ENCODE measurements at regions not wholly inside any gene's neighbourhood (a gene's known extent, or its start where the extent isn't known, plus 50 kb on each side); places are given as distances from the start of the nearest gene placed in this dataset.
"Not testable (repeated sequence)": the region's sequence is repeated elsewhere in the genome, so short reads cannot be mapped to it uniquely, and the experiment has no call there.

GRCh38 chr6:170006071-170006899 is 254.9 kb downstream of the ERMARD start:
- Histone ChIP-seq H3K27me3 (ENCODE audit: insufficient read depth, low read length) (no peaks in the 10 kb centered on the region), H3K27ac (ENCODE audit: low read depth, low read length) (no peak overlapping the region), H3K36me3 (ENCODE audit: insufficient read depth, low read length) (no peaks in the 10 kb centered on the region), H3K4me3 (ENCODE audit: low read depth, low read length) (no peak overlapping the region), H3K4me1 (ENCODE audit: control insufficient read depth, insufficient read depth, low read length, unreplicated experiment) (no peaks in the 10 kb centered on the region), H3K79me2 (ENCODE audit: control insufficient read depth, insufficient read depth, low read length, unreplicated experiment) (no peaks in the 10 kb centered on the region), H2AFZ (ENCODE audit: low read length, unreplicated experiment) (no peak overlapping the region)

DNA sequence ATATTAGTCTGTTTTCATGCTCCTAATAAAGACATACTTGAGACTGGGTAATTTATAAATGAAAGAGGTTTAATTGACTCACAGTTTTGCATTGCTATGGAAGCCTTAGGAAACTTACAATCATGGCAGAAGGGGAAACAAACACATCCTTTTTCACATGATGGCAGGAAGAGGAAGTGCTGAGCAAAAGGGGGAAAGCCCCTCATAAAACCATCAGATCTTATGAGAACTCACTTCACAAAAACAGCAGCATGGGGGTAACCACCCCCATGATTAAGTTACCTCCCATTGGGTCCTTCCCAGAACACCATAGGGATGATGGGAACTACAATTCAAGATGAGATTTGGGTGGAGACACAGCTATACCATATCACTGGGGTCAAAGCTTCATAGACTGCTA is 254.2 kb downstream of the ERMARD start:
- Histone ChIP-seq H3K36me3 (ENCODE audit: insufficient read depth, low read length) (no peaks in the 10 kb centered on the region), H3K4me3 (ENCODE audit: low read depth, low read length) (no peak overlapping the region), H3K27ac (ENCODE audit: low read depth, low read length) (no peak overlapping the region), H3K79me2 (ENCODE audit: control insufficient read depth, insufficient read depth, low read length, unreplicated experiment) (no peaks in the 10 kb centered on the region), H3K27me3 (ENCODE audit: insufficient read depth, low read length) (no peaks in the 10 kb centered on the region), H3K4me1 (ENCODE audit: control insufficient read depth, insufficient read depth, low read length, unreplicated experiment) (no peaks in the 10 kb centered on the region), H2AFZ (ENCODE audit: low read length, unreplicated experiment) (no peak overlapping the region)

- Histone ChIP-seq H3K4me3 (ENCODE audit: low read depth, low read length) (no peak overlapping the region), H3K4me1 (ENCODE audit: control insufficient read depth, insufficient read depth, low read length, unreplicated experiment) (no peaks in the 10 kb centered on the region), H3K36me3 (ENCODE audit: insufficient read depth, low read length) (no peaks in the 10 kb centered on the region), H3K79me2 (ENCODE audit: control insufficient read depth, insufficient read depth, low read length, unreplicated experiment) (no peaks in the 10 kb centered on the region), H3K27me3 (ENCODE audit: insufficient read depth, low read length) (no peaks in the 10 kb centered on the region), H2AFZ (ENCODE audit: low read length, unreplicated experiment) (no peak overlapping the region), H3K27ac (ENCODE audit: low read depth, low read length) (no peak overlapping the region)
These were observed 253.3 kb downstream of the ERMARD start for GRCh38 chr6:170004585-170005210.

GRCh38 chr6:170003451-170004160 is 252.2 kb downstream of the ERMARD start:
- no peaks in the 10 kb centered on the region for H3K79me2 ChIP-seq (ENCODE audit: control insufficient read depth, insufficient read depth, low read length, unreplicated experiment)
- no peak overlapping the region for H3K27ac ChIP-seq (ENCODE audit: low read depth, low read length)
- H3K4me3 ChIP-seq (ENCODE audit: low read depth, low read length), result no peak overlapping the region
- H3K27me3 ChIP-seq (ENCODE audit: insufficient read depth, low read length), result no peaks in the 10 kb centered on the region
- no peaks in the 10 kb centered on the region for H3K4me1 ChIP-seq (ENCODE audit: control insufficient read depth, insufficient read depth, low read length, unreplicated experiment)
- H2AFZ ChIP-seq (ENCODE audit: low read length, unreplicated experiment), result no peak overlapping the region
- no peaks in the 10 kb centered on the region for H3K36me3 ChIP-seq (ENCODE audit: insufficient read depth, low read length)

- H3K36me3 ChIP-seq (ENCODE audit: insufficient read depth, low read length), result no peaks in the 10 kb centered on the region
- H3K4me3 ChIP-seq (ENCODE audit: low read depth, low read length), result no peak overlapping the region
- H3K79me2 ChIP-seq (ENCODE audit: control insufficient read depth, insufficient read depth, low read length, unreplicated experiment), result no peaks in the 10 kb centered on the region
- no peaks in the 10 kb centered on the region for H3K4me1 ChIP-seq (ENCODE audit: control insufficient read depth, insufficient read depth, low read length, unreplicated experiment)
- no peak overlapping the region for H2AFZ ChIP-seq (ENCODE audit: low read length, unreplicated experiment)
- no peak overlapping the region for H3K27ac ChIP-seq (ENCODE audit: low read depth, low read length)
- H3K27me3 ChIP-seq (ENCODE audit: insufficient read depth, low read length), result no peaks in the 10 kb centered on the region
These were observed 251.6 kb downstream of the ERMARD start for GRCh38 chr6:170003027-170003426.

- H3K36me3 ChIP-seq (ENCODE audit: insufficient read depth, low read length); H3K27me3 ChIP-seq (ENCODE audit: insufficient read depth, low read length); H3K79me2 ChIP-seq (ENCODE audit: control insufficient read depth, insufficient read depth, low read length, unreplicated experiment); H3K4me3 ChIP-seq (ENCODE audit: low read depth, low read length); H2AFZ ChIP-seq (ENCODE audit: low read length, unreplicated experiment); H3K4me1 ChIP-seq (ENCODE audit: control insufficient read depth, insufficient read depth, low read length, unreplicated experiment); H3K27ac ChIP-seq (ENCODE audit: low read depth, low read length): not testable (repeated sequence)
These were observed 250.4 kb downstream of the ERMARD start for GRCh38 chr6:170001782-170002181.

DNA sequence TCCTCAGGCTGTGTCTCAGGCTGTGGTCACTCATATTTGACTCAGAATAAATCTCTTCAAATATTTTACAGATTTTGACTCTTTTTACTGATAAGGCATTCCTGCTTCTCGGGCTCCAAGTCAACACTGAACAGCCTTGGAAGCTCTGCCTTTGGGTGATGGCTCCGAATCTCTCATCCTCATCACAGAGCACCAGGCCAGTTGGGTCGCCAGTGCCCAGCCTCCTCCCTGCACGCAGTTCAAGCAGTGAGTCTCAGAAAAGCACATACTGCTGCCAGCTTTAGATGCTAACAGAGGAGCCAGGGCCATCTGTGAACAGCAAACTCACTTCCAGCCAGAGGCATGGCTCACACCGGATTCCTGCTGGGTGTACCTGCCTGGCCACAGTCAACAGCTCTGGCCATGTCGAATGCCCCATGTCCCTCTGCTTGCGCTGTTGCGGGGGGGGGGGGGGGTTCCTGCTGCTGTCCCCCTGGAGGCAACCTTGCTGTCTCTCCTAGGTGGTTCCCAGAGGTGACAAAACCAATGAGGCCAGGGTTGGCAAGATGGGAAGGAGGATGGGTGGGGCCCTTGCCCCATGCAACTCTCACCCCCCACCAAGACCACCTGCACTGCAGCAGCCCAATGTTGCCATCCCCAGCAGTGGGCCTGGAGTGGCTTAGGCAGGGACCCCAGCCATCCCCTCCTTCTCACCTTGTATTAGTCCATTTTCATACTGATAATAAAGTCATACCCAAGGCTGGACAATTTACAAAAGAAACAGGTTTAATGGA is 248.8 kb downstream of the ERMARD start:
- no peaks in the 10 kb centered on the region for H3K4me1 ChIP-seq (ENCODE audit: control insufficient read depth, insufficient read depth, low read length, unreplicated experiment)
- H3K79me2 ChIP-seq (ENCODE audit: control insufficient read depth, insufficient read depth, low read length, unreplicated experiment), result no peaks in the 10 kb centered on the region
- H2AFZ ChIP-seq (ENCODE audit: low read length, unreplicated experiment), result no peak overlapping the region
- H3K27ac ChIP-seq (ENCODE audit: low read depth, low read length), result no peak overlapping the region
- no peaks in the 10 kb centered on the region for H3K36me3 ChIP-seq (ENCODE audit: insufficient read depth, low read length)
- H3K27me3 ChIP-seq (ENCODE audit: insufficient read depth, low read length), result no peaks in the 10 kb centered on the region
- no peak overlapping the region for H3K4me3 ChIP-seq (ENCODE audit: low read depth, low read length)

DNA sequence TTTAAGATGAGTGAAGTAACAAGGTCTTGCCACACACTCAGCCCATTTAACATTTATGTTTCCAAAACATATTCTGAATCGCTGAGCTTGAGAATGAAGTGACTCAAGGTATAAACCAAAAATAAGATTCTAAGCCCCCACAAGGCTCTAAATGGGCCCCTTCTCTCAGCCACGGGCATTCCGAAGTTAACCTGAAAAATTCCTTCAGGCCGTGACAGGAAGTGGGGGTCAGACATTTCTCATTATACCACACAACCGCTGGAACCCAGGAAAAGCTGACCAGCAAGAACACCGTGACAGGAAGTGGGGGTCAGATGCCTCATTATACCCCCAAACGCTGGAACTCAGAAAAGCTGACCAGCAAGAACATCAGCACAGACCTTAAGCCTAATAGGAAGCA is 247.9 kb downstream of the ERMARD start:
- no peaks in the 10 kb centered on the region for H3K79me2 ChIP-seq (ENCODE audit: control insufficient read depth, insufficient read depth, low read length, unreplicated experiment)
- no peak overlapping the region for H3K27ac ChIP-seq (ENCODE audit: low read depth, low read length)
- H2AFZ ChIP-seq (ENCODE audit: low read length, unreplicated experiment), result no peak overlapping the region
- no peak overlapping the region for H3K4me3 ChIP-seq (ENCODE audit: low read depth, low read length)
- H3K4me1 ChIP-seq (ENCODE audit: control insufficient read depth, insufficient read depth, low read length, unreplicated experiment), result no peaks in the 10 kb centered on the region
- no peaks in the 10 kb centered on the region for H3K36me3 ChIP-seq (ENCODE audit: insufficient read depth, low read length)
- no peaks in the 10 kb centered on the region for H3K27me3 ChIP-seq (ENCODE audit: insufficient read depth, low read length)

- H2AFZ ChIP-seq (ENCODE audit: low read length, unreplicated experiment), result no peak overlapping the region
- no peak overlapping the region for H3K4me3 ChIP-seq (ENCODE audit: low read depth, low read length)
- H3K79me2 ChIP-seq (ENCODE audit: control insufficient read depth, insufficient read depth, low read length, unreplicated experiment), result no peaks in the 10 kb centered on the region
- no peaks in the 10 kb centered on the region for H3K4me1 ChIP-seq (ENCODE audit: control insufficient read depth, insufficient read depth, low read length, unreplicated experiment)
- no peak overlapping the region for H3K27ac ChIP-seq (ENCODE audit: low read depth, low read length)
- no peaks in the 10 kb centered on the region for H3K36me3 ChIP-seq (ENCODE audit: insufficient read depth, low read length)
- H3K27me3 ChIP-seq (ENCODE audit: insufficient read depth, low read length), result no peaks in the 10 kb centered on the region
These were observed 247.0 kb downstream of the ERMARD start for GRCh38 chr6:169998457-169998856.

DNA sequence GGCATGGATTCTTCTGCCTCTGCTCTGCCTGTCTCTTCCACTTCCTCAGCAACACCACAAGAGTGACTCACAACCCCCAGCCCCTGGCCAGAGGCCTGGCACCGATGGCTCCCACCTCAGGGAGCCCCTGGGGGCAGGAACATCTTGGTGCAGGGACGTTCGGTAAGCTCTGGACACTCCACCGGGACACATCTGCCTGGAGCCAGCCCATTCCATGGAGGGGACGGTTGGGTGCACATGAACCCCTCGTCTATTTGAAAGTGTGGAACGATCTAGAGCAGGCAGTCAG is 246.5 kb downstream of the ERMARD start:
- Histone ChIP-seq H3K27ac (ENCODE audit: low read depth, low read length) (no peak overlapping the region), H3K4me3 (ENCODE audit: low read depth, low read length) (no peak overlapping the region), H3K4me1 (ENCODE audit: control insufficient read depth, insufficient read depth, low read length, unreplicated experiment) (no peaks in the 10 kb centered on the region), H3K27me3 (ENCODE audit: insufficient read depth, low read length) (no peaks in the 10 kb centered on the region), H3K79me2 (ENCODE audit: control insufficient read depth, insufficient read depth, low read length, unreplicated experiment) (no peaks in the 10 kb centered on the region), H3K36me3 (ENCODE audit: insufficient read depth, low read length) (no peaks in the 10 kb centered on the region), H2AFZ (ENCODE audit: low read length, unreplicated experiment) (no peak overlapping the region)
